H1 (cell line): ENCODE measurements at regions not wholly inside any gene's neighbourhood (a gene's known extent, or its start where the extent isn't known, plus 50 kb on each side); places are given as distances from the start of the nearest gene placed in this dataset.

Experiments
- CTCF ChIA-PET: fragments of 300-600 bp; sonication (Branson Sonifier 250); formaldehyde crosslinking; loops from one replicate; lab custom pipeline; 2021; ENCODE audit not compliant: partially characterized antibody; lab: Charles Lee
- POLR2A ChIA-PET: fragments of 300-600 bp; sonication (Branson Sonifier 250); formaldehyde crosslinking; loops from one replicate; lab custom pipeline; 2021; ENCODE audit warnings: inconsistent platforms; ENCODE audit not compliant: partially characterized antibody; lab: Charles Lee
- DNase-seq, 2 experiments: peaks; one replicate each; pipeline versions ENCODE4 v3.0.0 to v3.0.0-alpha.2; 2010 to 2022; ENCODE audit warnings: low spot score in 2 of 2, low read depth in 1 of 2, mixed read lengths in 1 of 2
- FAIRE-seq: peaks from 2 replicates; lab custom pipeline; 2011; peaks lifted over from hg19 to GRCh38; lab: Jason Lieb, UNC
- H2AFZ ChIP-seq: 2 replicates; pipeline ENCODE4 v1.8.1; 2012; ENCODE audit warnings: low read length, inconsistent platforms
- H2AK5ac ChIP-seq: 2 replicates; pipeline ENCODE4 v1.6.1; 2013; ENCODE audit warnings: low read depth, low read length
- H2BK120ac ChIP-seq: replicated peaks from 2 replicates; pipeline ENCODE3; 2013; ENCODE audit warnings: low read depth, low read length, inconsistent platforms
- H2BK12ac ChIP-seq: 2 replicates; pipeline ENCODE4 v1.6.1; 2013; ENCODE audit warnings: low read depth, low read length
- H2BK15ac ChIP-seq: 2 replicates; pipeline ENCODE4 v1.6.1; 2013; ENCODE audit warnings: low read length
- H2BK20ac ChIP-seq: 2 replicates; pipeline ENCODE4 v1.6.1; 2013; ENCODE audit warnings: low read length
- H2BK5ac ChIP-seq: 2 replicates; pipeline ENCODE4 v1.6.1; 2013; ENCODE audit warnings: low read depth, low read length
- H3K14ac ChIP-seq: 2 replicates; pipeline ENCODE4 v1.6.1; 2013; ENCODE audit warnings: inconsistent platforms; ENCODE audit not compliant: insufficient read length
- H3K18ac ChIP-seq: 2 replicates; pipeline ENCODE4 v1.6.1; 2013; ENCODE audit warnings: low read length; ENCODE audit errors: extremely low read depth
- H3K23ac ChIP-seq: 2 replicates; pipeline ENCODE4 v1.6.1; 2013; ENCODE audit warnings: inconsistent platforms; ENCODE audit not compliant: insufficient read length
- H3K23me2 ChIP-seq: 2 replicates; pipeline ENCODE4 v1.6.1; 2013; ENCODE audit warnings: low read depth, low read length
- H3K27ac ChIP-seq: 2 replicates; pipeline ENCODE4 v1.6.1; 2011; ENCODE audit warnings: low read depth, low read length, inconsistent platforms
- H3K27me3 ChIP-seq, 4 experiments: replicated peaks in 1 of 4; 1 replicate in 1 of 4; 2 replicates in 3 of 4; pipeline versions ENCODE4 v1.6.1 to v1.8.1; 2011 to 2013; ENCODE audit warnings: low read length in 3 of 4, mild to moderate bottlenecking in 3 of 4, inconsistent platforms in 2 of 4, mixed read lengths in 2 of 4, moderate library complexity in 1 of 4; ENCODE audit not compliant: control insufficient read depth in 3 of 4, insufficient read depth in 3 of 4; ENCODE audit errors: extremely low read depth in 1 of 4
- H3K36me3 ChIP-seq, 4 experiments: 2 replicates each; pipeline versions ENCODE4 v1.6.1 to v1.8.1; 2011 to 2013; ENCODE audit warnings: mild to moderate bottlenecking in 4 of 4, low read length in 3 of 4, moderate library complexity in 2 of 4, control low read depth in 1 of 4, inconsistent platforms in 1 of 4; ENCODE audit not compliant: insufficient read depth in 4 of 4, control insufficient read depth in 2 of 4
- H3K4ac ChIP-seq: replicated peaks from 2 replicates; pipeline ENCODE3; 2013; ENCODE audit warnings: low read length, low read depth, mixed read lengths, inconsistent platforms; ENCODE audit not compliant: insufficient read length
- H3K4me1 ChIP-seq, 4 experiments: replicated peaks in 1 of 4; 1 replicate in 1 of 4; 2 replicates in 3 of 4; pipeline versions ENCODE4 v1.6.1 to v1.8.1; 2011 to 2013; ENCODE audit warnings: low read length in 3 of 4, inconsistent platforms in 2 of 4, mixed read lengths in 1 of 4; ENCODE audit not compliant: insufficient read depth in 4 of 4, control insufficient read depth in 3 of 4
- H3K4me2 ChIP-seq, 2 experiments: 2 replicates each; pipeline versions ENCODE4 v1.6.1 to v1.8.1; 2011 to 2013; ENCODE audit warnings: low read depth in 2 of 2, low read length in 2 of 2, control low read depth in 1 of 2, inconsistent platforms in 1 of 2, mild to moderate bottlenecking in 1 of 2; ENCODE audit not compliant: insufficient read depth in 1 of 2
- H3K4me3 ChIP-seq, 4 experiments: fragments of 200-600, 300-600 bp in 1 of 4; sonication (generic), shearing (Covaris generic), sonication (Bioruptor Twin) in 1 of 4; 2 replicates each; pipeline versions ENCODE4 v1.5.1 to v1.8.1; 2011 to 2016; ENCODE audit warnings: low read length in 4 of 4, low read depth in 3 of 4, control low read depth in 2 of 4, inconsistent platforms in 2 of 4, mild to moderate bottlenecking in 2 of 4, mixed read lengths in 1 of 4, moderate library complexity in 1 of 4; ENCODE audit not compliant: insufficient read depth in 2 of 4; ENCODE audit errors: extremely low read depth in 1 of 4
- H3K56ac ChIP-seq: replicated peaks from 2 replicates; pipeline ENCODE3; 2013; ENCODE audit warnings: low read depth, mild to moderate bottlenecking, mixed read lengths, low read length, inconsistent platforms; ENCODE audit not compliant: insufficient read length
- H3K79me1 ChIP-seq: 2 replicates; pipeline ENCODE4 v1.6.1; 2013; ENCODE audit warnings: low read depth, low read length, control low read depth
- H3K79me2 ChIP-seq, 2 experiments: 2 replicates each; pipeline versions ENCODE4 v1.6.1 to v1.8.1; 2012 to 2013; ENCODE audit warnings: low read length in 2 of 2, mild to moderate bottlenecking in 2 of 2, inconsistent platforms in 1 of 2; ENCODE audit not compliant: insufficient read depth in 2 of 2, control insufficient read depth in 1 of 2
- H3K9ac ChIP-seq, 4 experiments: replicated peaks in 1 of 4; 1 replicate in 1 of 4; 2 replicates in 3 of 4; pipeline versions ENCODE4 v1.6.1 to v1.8.1; 2011 to 2013; ENCODE audit warnings: low read depth in 3 of 4, low read length in 3 of 4, control low read depth in 2 of 4, mild to moderate bottlenecking in 2 of 4, moderate library complexity in 2 of 4, inconsistent platforms in 1 of 4; ENCODE audit errors: extremely low read depth in 1 of 4
- H3K9me3 ChIP-seq, 2 experiments: 2 replicates each; pipeline versions ENCODE4 v1.6.1 to v1.8.1; 2012 to 2013; ENCODE audit warnings: mild to moderate bottlenecking in 2 of 2, moderate library complexity in 2 of 2, control low read depth in 1 of 2, inconsistent platforms in 1 of 2, low read depth in 1 of 2, low read length in 1 of 2, mixed read lengths in 1 of 2; ENCODE audit not compliant: insufficient read depth in 2 of 2
- H4K20me1 ChIP-seq, 2 experiments: replicated peaks in 1 of 2; 2 replicates each; pipeline versions ENCODE3 to v1.8.1; 2011 to 2013; ENCODE audit warnings: inconsistent platforms in 2 of 2, low read length in 2 of 2, mild to moderate bottlenecking in 1 of 2; ENCODE audit not compliant: insufficient read depth in 2 of 2, control insufficient read depth in 1 of 2
- H4K5ac ChIP-seq: 2 replicates; pipeline ENCODE4 v1.6.1; 2013; ENCODE audit warnings: low read length, low read depth, mixed read lengths, inconsistent platforms; ENCODE audit not compliant: insufficient read length
- H4K8ac ChIP-seq: 2 replicates; pipeline ENCODE4 v1.8.0; 2013; ENCODE audit warnings: mild to moderate bottlenecking, moderate library complexity, low read length, inconsistent platforms; ENCODE audit not compliant: insufficient read depth; ENCODE audit errors: extremely low read depth
- H4K91ac ChIP-seq: replicated peaks from 2 replicates; pipeline ENCODE3; 2013; ENCODE audit warnings: low read length, mixed read lengths, inconsistent platforms; ENCODE audit not compliant: insufficient read length
- GABPA ChIP-seq: IDR thresholded peaks from 2 replicates; pipeline ENCODE4 v1.6.1; 2011; ENCODE audit warnings: mild to moderate bottlenecking, low read length, moderate library complexity, borderline replicate concordance; ENCODE audit not compliant: insufficient read depth
- KDM5A ChIP-seq: fragments of 200-600 bp; IDR thresholded peaks from 2 replicates; pipeline ENCODE4 v1.7.1; 2012; ENCODE audit warnings: mild to moderate bottlenecking, low read length, inconsistent platforms, mixed read lengths
- SP2 ChIP-seq: IDR thresholded peaks from 2 replicates; pipeline ENCODE4 v1.6.1; 2012; ENCODE audit warnings: mild to moderate bottlenecking, low read length, inconsistent platforms
- TCF12 ChIP-seq: IDR thresholded peaks from 2 replicates; pipeline ENCODE4 v1.6.1; 2011; ENCODE audit warnings: low read depth, mild to moderate bottlenecking, low read length
- WGBS, 2 experiments: shearing (Covaris generic) in 1 of 2; methylation state at CpG; one replicate each; pipeline versions ENCODE4 v1.1.6 to v1.1.7; 2013 to 2015; ENCODE audit warnings: low lambda C conversion rate in 2 of 2, mixed read lengths in 2 of 2, inconsistent platforms in 1 of 2, low coverage in 1 of 2, missing lambda C conversion rate in 1 of 2; ENCODE audit not compliant: insufficient replicate concordance in 2 of 2, insufficient coverage in 1 of 2, insufficient read length in 1 of 2; ENCODE audit errors: extremely low coverage in 1 of 2, missing lambda C conversion rate in 1 of 2; 5-methylcytosine and 5-hydroxymethylcytosine counted together

- TF ChIP-seq SP2: no peak
Measured at GRCh38 chr2:187266645-187267044, 181.4 kb downstream of the CALCRL start (continued).

- Histone ChIP-seq H3K27me3 (no peaks in the 10 kb centered on the region), H3K23me2 (no peaks in the 10 kb centered on the region), H3K4me1 (peaks cover 0 to 6% (median 4%) of the 10 kb centered on the region in 4 experiments; a peak in 5 of 7 replicates), H3K4me3 (no peak overlapping the region), H2BK5ac (no peak overlapping the region), H2BK12ac (no peak overlapping the region), H3K4me2 (no peak overlapping the region), H2BK120ac (no peak overlapping the region), H2BK15ac (no peak overlapping the region), H4K8ac (no peak overlapping the region), H4K20me1 (no peaks in the 10 kb centered on the region), H3K4ac (no peak overlapping the region), H3K79me1 (no peaks in the 10 kb centered on the region), H3K18ac (no peak overlapping the region), H4K5ac (no peak overlapping the region), H2AK5ac (no peak overlapping the region), H3K56ac (no peak overlapping the region), H3K36me3 (no peaks in the 10 kb centered on the region), H2AFZ (no peak overlapping the region), H3K27ac (no peak overlapping the region), H3K9ac (no peak overlapping the region), H2BK20ac (no peak overlapping the region), H4K91ac (no peak overlapping the region), H3K9me3 (no peaks in the 10 kb centered on the region), H3K14ac (no peak overlapping the region), H3K23ac (no peak overlapping the region), H3K79me2 (no peaks in the 10 kb centered on the region)
- FAIRE-seq (no peak), DNase-seq (no peak)
- POLR2A ChIA-PET: no interaction called here
- 87% methylated on average over 2 of the region's 2 CpGs; no CpG with 5 or more reads in 1 of the 2 experiments for WGBS, 2 experiments
- TF ChIP-seq TCF12 (no peak), KDM5A (no peak), GABPA (no peak)
- CTCF ChIA-PET: no interaction called here
Measured at GRCh38 chr2:187266147-187266546, 181.9 kb downstream of the CALCRL start.
